GM19023 (cell line): ENCODE measurements at regions not wholly inside any gene's neighbourhood (a gene's known extent, or its start where the extent isn't known, plus 50 kb on each side); places are given as distances from the start of the nearest gene placed in this dataset.
"Not testable (repeated sequence)": the region's sequence is repeated elsewhere in the genome, so short reads cannot be mapped to it uniquely, and the experiment has no call there.

ENCODE experiments used
- ATAC-seq: cut with Tn5 transposase; IDR thresholded peaks from one replicate; pipeline ENCODE4 v1.9.1; 2021; ENCODE audit warnings: mild to moderate bottlenecking, moderate library complexity; ENCODE audit not compliant: unreplicated experiment

DNA sequence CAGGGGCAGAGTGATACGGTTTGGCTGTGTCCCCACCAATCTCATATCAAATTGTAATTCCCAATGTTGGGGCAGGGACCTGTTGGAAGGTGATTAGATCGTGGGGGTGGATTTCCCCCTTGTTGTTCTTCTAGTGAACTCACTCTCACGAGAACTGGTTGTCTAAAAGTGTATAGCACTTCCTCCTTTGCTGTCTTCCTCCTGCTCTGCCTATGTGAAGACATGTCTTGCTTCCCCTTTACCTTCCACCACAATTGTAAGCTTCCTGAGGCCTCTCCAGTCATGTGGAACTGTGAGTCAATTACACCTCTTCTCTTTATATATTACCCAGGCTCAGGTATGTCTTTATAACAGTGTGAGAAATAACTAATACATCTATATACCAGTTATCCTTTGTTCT lies 706.4 kb upstream of the KLHL1 start:
- ATAC-seq, result no peak

DNA sequence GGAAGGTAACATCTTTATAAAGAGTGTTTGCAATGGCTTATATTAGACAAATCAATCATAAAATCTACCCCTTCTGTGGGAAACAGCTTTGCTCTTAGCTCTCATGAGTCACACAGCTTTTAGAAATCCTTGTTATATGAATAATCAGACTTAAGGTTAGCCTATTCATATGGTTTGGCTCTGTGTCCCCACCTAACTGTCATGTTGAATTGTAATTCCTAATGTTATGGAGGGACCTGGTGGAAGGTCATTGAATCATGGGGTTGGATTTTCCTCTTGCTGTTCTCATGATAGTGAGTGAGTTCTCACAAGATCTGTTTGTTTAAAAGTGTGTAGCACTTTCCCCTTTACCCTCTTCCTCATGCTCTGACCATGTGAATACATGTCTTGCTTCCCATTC lies 704.2 kb upstream of the KLHL1 start:
- no peak for ATAC-seq

DNA sequence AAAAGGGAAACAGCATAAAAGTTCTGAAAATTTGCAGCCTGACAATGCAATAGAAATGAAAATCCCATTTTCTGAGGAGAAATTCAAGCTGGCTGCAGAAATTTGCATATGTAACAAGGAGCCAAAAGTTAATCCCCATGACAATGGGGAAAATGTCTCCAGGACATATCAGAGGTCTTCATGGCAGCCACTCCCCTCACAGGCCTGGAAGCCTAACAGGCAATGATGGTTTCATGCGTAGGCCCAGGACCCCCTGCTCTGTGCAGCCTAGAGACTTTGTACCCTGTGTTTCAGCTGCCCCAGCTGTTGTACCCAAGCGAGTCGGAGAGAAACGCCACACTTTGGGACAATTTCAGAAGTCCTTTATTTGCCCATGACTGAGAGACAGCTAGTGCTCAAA lies 701.3 kb upstream of the KLHL1 start:
- ATAC-seq, result no peak

DNA sequence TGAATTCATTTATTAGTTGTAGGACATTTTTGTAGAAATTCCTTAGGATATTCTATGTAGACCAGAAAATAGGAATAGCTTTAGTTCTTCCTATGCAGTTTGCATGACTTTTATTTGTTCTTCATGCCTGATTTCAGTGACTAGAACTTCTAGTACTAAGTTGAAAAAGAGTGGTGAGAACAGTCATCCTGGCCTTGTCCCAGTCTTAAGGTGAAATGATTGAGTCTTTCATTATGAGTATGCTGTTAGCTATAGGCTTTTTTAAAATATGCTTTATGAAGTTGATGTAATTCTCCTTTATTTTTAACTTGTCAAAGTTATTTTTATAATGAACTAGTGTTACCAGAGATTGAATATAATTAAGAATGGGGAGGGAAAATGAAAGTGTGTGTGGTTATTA lies 690.1 kb upstream of the KLHL1 start:
- no peak for ATAC-seq

DNA sequence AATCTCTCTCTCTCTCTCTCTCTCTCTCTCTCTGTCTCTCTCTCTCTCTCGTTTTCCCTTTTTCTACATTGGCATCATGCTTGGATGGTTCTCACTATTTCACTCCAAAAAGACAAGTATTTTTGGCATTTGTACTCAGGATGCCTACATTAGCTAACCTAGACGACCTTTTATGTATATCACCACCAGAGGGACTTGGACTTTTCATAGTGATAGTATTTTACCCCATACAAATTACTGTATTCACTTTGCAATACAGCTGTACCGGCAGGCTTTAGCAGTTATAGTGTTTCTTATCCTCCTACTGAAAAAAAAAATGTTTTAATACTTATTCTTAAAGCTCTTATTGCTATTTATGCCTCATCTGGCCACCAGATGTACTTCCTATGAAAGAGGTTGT lies 687.2 kb upstream of the KLHL1 start:
- ATAC-seq, result no peak

DNA sequence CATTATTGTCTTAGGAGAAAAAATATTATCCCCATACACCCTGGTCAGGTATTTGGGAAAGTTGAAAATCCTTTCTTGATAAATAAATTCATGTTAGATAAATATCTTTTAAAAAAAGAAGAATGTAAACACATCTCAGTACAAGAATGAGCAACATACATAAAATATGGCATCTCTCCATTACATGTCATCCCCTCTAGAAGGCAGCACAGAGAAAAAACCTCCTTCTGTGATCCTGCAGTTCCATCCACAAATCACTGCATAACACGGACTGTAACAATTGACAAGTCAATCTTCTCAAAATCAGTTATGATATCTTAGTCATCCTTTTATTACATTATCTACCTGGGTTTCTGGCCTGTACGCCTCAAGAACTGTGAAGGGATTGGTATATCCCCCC lies 683.9 kb upstream of the KLHL1 start:
- ATAC-seq, result no peak

DNA sequence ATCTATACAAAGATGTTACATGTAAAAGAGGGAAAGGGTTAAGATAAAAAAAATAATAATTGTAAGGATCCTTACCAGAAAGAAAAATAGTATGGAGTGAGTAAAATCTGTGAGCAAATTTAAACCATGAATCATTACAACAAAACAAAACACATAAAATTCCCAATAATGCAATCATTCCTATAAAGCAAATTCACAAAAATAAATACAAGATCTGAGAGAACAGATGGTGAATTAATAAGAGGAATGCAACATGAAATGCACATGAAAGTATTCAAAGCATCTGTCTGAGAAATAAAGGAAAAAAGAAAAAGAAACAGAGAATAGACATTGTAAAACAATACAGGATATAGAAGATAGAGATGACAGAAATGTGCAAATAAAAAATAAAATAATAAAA lies 681.5 kb upstream of the KLHL1 start:
- no peak for ATAC-seq

DNA sequence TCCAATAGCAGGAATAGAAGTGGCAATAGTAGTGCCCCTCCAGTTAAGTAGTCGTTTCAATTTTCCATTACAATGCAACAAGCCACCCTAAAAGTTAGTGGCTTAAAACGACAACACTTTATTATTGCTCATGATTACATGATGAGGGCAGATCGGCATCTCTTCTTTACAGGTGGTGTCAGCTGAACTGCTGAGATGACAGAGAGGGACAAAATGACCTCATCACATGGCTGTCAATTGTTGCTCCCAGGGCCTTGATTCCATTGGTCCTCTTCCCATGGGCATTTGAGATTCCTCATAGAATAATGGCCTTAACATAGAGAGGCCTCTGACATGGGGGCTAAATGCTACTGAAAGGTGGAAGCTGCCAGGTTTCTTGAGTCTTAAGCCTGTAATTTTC lies 679.8 kb upstream of the KLHL1 start:
- ATAC-seq, result no peak

DNA sequence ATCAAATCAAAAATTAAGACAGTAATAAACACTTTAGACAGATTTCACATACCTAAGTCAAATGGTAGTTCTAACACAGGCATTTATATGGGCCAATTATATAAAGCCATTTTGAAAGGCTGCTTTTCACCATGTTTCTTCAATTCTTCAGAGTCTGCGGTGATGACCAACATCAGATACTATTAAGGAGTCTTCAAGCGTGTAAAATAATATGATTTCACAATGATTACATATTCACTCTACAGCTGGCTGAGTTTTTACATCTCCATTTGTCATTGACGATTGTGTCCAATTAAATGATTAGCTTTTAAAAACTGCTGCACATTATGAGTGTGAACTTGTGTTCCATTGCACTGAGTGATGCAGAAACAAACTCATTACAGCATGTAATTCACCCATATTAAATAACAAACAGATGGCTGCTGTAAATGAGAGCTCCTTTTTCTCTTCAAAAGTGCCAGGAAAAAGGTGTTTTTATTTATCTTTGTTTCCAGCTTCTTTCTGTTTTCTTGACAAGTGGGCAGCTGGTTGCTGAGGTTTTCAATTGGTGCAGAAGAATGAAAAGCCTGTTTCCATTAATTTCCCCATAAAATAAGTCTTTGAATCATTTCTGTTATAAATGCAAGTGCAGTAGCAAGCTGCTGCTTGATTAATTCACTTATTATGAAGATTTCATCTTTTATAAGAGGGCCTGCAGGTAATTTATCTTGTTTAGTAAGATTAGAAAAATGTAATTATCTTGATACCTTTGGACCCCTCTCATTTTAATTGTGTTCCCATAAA lies 676.1 kb upstream of the KLHL1 start:
- no peak for ATAC-seq

DNA sequence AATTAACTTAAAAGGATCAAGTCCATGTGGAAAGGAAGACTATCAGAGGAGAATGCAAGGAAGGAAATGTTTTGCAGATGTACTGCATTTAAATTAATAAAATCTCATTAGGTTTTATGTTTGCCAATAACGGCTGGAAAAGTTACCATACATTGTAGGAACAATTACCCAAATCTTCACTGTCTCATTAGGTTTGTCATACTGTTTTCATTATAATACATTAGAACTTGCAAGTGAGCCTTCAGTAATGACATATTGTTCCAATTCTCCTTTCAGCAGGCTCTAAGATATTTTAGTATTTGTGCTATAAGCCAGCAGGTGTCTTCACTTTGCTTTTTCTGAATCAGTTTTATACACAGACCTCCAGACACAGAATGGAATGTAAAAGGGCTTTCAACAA lies 661.6 kb upstream of the KLHL1 start:
- no peak for ATAC-seq

DNA sequence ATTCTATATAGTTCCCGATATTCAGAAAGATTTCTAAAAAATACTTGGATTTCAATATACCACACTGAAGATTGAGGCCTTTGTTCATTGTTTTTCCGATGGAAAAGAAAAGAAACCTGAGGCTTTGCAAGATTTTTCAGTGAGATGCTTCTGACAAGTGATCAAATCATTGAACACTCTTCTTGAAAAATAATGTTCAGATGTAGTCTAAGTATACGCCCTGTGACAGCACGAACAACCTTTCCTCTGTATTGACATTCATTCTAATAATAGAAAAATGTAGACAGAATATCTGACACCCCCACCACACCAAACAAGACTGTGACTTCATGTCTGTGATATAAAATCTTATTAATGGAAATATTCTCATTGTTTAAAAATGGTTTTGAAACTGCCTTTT lies 650.7 kb upstream of the KLHL1 start:
- no peak for ATAC-seq

DNA sequence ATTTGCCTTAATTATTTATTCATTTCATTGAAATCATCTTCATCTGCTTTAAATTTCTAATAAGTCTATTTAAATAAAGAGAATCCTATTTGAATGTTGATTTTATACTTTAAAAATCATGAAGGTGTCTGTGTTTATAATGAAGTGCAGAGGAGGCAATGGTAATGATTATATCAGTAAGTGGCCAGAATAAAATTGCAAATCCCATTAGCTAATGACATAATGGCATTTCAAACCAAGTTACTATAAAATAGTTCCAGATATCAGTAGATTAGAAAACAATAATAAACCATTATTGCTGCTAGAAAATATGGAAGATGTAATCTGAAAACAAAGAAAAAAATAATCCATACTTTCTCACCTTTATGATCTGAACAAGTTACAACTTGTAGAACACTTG lies 647.8 kb upstream of the KLHL1 start:
- ATAC-seq, result no peak

DNA sequence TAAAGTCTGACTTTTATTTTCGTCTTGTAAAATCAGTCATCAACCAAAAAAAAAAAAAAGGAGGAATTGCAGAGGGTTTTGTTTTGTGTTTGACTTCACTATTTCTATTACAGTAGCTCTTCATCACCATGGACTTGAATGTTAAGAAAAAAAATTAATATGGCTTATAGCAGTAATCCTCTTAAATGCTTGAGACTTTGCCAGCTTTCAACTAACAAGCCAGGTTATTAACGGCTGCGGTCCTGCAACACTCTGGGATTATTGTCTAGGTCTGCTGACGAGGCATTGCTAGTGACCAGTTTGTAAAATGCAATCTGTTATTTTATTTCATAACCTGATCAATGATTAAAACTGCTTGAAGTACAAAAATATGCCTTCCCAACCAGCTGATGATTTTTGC lies 647.2 kb upstream of the KLHL1 start:
- ATAC-seq, result no peak

DNA sequence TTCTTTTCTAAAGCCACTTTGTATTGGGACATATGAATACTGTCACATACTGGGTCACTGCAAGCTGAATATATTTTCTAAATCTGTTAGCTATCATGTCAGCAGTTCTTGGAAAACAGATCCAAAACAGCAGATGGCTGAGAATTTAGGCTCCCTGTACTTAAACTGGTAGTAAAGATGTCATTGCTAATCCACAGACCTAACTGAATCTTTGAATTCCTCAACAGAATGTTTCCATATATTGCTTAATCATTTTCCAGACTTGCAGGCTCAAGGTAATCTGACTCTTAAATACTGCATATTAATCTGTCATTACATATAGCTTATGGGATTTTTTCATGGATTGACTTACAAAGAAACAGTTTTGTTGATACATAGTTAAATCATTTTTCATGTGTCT lies 639.0 kb upstream of the KLHL1 start:
- ATAC-seq, result no peak

DNA sequence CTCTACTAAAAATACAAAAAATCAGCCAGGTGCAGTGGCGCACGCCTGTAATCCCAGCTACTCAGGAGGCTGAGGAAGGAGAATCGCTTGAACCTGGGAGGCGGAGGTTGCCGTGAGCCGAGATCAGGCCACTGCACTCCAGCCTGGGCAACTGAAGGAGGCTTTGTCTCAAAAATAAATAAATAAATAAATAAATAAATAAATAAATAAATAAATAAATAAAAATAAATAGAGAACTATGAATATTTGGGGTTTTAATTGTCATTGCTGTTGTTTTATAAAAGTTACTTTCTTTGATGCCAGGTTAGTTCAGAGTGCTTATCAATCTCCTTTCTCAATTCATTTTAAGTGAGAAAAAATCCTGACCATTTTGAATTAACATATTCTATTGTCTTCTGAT lies 638.2 kb upstream of the KLHL1 start:
- not testable (repeated sequence) for ATAC-seq

DNA sequence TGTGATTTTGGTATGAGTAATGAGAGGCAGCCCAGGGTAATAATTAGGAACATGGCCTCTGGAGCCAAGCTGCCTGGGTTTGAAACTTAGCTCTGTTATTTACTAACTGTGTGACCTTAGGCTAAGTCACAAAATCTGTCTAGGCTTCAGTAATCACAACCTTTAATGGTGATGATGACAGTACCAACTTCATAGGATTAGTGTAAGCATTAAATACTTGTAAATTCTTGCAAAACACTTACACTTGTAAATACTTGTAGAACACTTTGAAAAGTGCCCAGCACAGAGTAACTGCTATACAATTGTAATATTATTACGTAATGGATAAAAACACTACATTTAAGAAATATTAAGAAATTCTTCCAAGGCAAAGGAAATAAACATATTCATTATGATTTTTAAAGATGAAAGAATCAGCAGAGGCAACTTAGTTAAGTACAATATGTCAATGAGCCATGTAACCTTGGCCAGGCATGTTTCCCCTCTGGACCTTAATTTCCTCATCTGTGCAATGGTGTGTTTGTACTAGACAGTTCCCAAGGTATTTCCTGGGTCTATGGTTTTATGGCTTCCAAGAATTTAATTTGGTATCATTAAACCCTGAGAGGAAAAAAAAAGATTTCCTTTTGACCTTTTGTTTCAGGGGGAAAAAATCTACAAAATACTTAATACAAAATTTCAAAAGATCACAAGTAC lies 628.5 kb upstream of the KLHL1 start:
- no peak for ATAC-seq

DNA sequence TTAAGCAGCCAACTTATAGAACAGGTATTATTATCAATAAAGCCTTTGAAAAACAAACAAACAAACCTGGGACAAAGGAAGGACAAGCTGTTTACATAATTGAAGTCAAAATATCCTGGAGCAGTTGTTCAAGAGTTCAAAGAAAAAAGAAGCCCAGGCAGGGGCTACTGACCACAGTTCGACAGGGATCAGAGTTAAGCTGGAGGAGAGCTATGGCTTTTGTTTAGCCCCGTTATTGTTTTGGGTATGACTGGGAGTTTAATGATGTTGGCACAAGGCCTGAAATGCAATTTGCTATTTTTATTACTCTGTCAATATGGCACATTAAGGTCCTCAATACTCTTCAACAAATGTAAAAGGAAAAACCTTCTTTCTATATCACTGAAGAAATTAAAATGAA lies 624.4 kb upstream of the KLHL1 start:
- ATAC-seq, result no peak

DNA sequence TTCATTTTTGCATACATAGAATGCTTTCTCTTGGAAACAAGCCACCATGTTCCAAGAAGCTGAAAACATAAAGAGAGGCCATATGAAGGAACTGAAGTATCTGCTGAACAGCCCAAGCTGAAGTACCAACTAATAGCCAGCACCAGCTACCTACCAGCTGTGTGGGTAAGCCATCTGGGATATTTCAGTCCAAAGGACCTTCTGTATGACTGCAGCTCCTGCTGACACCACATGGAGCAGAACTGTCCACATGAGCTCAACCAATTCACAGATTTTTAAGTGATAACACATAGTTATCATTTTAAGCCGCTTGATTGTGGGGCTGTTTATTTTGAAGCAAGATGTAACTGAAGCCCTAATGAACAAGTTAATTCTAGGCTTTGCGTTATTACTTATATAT lies 621.1 kb upstream of the KLHL1 start:
- no peak for ATAC-seq

DNA sequence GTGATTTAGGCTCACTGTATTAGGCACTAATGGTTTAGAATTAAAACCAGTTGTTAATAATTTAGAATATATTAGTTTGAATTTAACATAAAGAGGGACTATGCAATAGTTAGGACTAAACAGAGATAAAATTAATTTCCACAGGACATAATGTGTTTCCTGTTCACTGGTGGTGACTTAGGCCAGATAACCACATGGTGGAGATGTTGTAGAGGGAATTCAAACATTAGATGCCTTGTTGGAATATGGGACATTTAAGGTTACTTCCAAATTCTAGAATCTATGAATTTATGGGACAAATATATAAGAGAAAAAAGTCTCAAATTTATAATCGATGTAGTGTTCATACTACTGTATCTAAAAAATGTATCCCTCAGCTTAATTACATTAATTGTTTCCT lies 615.5 kb upstream of the KLHL1 start:
- ATAC-seq, result no peak

DNA sequence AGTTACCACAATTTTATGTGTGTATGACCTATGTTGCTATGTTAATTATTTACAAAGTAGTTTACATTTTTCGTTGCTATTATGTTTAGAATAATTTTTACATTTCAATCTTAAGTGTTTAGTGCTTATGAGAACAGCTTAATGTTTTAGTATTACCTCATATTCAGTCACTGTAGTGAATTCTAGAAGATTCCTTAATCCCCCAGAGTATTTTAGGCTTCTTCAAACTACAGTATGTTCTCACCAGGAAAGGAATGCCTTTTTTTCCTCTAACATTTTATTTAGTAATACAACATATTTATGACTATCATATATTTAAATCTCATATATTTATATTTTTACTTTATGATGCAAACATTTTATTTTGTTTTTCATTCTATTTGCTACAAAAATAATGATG lies 612.1 kb upstream of the KLHL1 start:
- no peak for ATAC-seq

DNA sequence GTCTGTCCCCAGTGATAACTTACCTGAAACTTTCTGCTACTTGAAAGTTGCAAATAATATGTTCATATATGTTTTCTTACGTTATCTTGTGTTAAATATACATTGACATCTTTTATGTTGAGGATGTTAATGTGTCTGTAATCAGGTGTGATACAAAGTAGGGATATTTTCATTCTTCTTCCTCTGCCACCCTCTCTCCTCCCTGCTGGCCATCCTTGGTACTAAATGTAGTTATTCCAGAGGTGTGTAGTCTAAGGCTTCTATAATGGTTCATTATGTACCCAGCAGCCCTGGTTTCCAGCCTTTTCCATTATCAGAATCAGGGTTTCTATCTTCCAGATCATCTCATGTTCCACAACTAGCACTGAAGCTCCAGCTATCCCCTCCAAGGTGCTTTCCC lies 606.7 kb upstream of the KLHL1 start:
- no peak for ATAC-seq

DNA sequence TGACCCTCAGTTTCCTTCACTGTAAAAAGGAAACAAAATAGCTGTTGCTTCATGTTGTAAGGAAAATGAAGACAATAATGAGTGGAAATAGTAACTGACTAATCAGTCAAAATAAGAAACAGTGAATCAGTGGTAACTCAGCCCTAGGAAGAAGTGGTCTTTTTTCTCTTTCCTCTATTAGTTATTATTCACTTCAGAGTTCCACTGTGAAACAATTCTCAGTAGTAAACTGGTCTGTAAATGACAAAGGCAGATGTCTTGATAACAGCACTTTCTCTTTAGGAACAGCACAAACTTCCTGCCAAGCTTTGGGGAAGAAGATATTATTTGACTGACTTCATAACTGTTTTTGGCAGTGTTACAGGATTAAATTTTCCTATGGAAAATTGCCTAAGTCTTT lies 600.5 kb upstream of the KLHL1 start:
- no peak for ATAC-seq

DNA sequence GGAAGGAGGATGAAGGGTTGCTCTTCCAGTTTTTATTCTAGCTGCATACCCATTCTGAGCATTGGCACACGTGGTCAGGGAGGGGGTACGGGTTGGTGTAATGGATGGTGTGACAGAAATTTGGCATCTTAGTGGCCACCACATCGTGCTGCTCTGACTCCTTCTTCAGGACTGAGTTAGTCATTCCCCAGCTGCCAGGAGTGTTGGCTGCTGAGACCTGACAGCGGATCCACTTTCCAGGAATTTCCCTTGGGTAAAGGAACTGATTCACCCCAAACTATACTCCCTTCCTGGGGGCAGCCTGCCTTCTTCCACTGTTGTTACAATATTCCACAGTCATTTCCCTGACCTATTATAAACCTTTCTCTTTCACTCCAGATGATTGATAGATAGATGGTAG lies 595.5 kb upstream of the KLHL1 start:
- no peak for ATAC-seq
